ENCODE measurements at regions not wholly inside any gene's neighbourhood (a gene's known extent, or its start where the extent isn't known, plus 50 kb on each side); places are given as distances from the start of the nearest gene placed in this dataset.
A peak's percentile ranks its signal among the peaks of the same experiment; 100 is the strongest.
"Not testable (repeated sequence)": the region's sequence is repeated elsewhere in the genome, so short reads cannot be mapped to it uniquely, and the experiment has no call there.

- peak; percentile 25 to 46 for DNase-seq
These were observed 330.9 kb downstream of the S1PR1 start for GRCh38 chr1:101567582-101568189.

DNA sequence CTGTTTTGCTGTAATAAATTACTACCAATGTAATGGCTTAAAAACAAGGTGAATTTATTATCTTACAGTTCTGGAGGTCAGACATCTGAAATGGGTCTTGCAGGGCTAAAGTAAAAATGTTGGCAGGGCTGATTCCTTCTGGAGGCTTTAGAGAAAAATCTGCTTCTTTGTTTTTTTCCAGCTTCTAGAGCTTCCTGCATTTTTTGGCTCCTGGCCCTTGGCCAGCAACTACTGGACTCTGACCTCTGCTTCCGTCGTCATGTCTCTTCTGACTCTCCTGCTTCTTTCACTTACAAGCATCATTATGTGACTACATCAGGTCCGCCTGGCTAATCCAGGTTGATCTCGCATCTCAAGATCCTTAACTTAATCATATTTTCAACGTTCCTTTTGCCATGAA lies 350.9 kb downstream of the S1PR1 start:
- DNase-seq, result no peak

DNA sequence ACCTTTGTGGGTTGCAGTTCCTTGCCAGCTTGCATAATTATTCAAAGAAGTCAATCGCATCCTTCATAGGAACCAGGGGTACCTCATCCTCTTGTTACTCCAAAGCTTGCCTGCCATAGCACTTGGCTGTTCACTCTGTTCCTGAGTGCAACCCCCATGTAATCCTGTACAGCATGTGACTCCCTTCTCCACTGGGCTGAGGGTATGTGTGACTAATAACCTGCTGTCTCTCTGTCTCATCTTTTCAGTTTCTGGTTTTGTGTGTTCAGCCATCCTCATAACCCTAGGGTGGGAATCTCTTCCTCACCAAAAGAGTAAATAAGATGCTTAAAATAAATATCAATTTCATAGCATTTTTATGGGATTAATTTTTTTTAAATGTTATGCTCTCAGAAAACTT lies 351.9 kb downstream of the S1PR1 start:
- DNase-seq, result no peak

- no peak for DNase-seq
These were observed 356.0 kb downstream of the S1PR1 start for GRCh38 chr1:101592845-101593244.

- no peak for DNase-seq
These were observed 359.1 kb downstream of the S1PR1 start for GRCh38 chr1:101595881-101596374.

DNA sequence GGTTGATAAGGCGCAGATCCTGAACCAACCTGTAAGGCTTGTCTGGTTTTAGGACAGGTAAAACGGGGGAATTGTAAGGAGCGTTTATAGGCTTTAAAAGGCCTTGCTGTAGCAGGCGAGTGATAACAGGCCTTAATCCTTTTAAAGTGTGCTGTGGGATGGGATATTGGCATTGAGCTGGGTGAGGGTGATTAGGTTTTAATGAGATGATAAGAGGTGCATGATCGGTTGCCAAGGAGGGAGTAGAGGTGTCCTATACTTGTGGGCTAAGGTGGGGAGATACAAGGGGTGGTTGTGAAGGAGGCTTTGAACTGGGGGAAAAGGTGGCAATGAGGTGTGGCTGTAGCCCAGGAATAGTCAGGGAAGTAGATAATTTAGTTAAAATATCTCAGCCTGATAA lies 363.8 kb downstream of the S1PR1 start:
- DNase-seq, result not testable (repeated sequence)

DNA sequence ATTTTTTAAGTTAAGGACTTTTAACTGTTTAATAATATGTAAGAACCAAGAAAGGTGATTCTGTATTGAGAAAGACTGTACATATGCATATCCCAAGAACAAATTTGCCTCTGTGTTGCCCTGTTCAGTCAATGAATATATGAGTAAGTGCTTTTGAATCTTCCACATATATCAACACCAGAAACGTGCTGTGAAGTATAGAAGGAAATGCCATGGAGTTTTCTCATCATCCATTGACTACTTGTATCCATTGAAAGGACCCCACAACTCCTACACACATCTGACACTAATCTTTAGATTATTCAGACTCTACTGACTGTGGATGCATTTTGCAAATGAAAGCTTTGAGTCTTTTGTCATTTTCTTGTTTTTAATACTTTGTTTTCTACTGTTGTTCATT lies 366.9 kb downstream of the S1PR1 start:
- no peak for DNase-seq

DNA sequence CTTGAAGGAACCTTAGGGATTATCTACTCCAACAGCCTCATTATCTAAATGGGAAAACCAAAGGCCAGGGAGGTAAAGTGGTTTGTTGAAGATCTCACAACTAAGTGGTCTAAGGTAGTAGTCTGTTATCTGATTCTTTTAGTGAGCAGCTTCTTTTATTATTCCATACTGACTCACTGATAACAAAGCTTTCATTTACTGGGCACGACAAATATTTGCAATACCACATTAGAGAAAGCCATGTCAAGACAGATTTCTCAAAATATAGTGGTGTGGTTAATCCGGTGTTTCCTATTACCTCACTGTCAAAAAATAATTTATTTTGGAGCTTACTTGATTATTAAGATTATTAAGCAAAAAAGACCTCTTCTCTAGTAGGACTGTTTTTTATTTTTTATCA lies 369.1 kb downstream of the S1PR1 start:
- DNase-seq, result no peak

DNA sequence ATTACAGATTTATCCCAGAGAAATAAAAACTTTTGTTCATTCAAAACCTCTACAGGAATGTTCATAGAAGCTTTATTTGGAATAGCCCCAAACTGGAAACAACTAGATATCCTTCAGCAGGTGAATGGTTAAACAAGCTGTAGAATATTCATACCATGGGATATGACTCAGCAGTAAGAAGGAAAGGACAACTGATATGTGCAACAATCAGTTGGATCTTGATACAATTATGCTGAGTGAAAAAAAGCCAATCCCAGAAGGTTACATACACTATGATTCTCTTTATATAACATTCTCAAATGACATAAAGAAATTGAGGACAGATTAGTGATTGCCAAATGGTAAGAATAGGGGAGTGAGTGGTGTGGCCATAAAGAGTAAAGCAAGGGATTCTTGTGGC lies 376.7 kb downstream of the S1PR1 start:
- no peak for DNase-seq

DNA sequence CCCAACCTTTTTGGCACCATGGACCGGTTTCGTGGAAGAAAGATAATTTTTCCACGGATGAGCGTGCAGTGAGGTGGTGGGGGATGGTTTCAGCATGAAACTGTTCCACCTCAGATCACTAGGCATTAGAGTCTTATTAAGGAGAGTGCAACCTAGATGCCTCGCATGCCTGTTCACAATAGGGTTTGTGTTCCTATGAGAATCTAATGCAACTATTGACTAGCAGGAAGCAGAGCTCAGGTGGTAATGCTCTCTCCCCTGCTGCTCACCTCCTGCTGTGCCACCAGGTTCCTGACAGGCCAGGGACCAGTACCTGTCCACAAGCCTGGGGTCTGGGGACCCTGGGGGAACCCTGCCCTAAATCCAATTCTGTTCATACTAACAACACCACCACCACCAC lies 377.8 kb downstream of the OLFM3 start:
- no peak for DNase-seq

GRCh38 chr1:101632548-101633272 lies 364.0 kb downstream of the OLFM3 start:
- DNase-seq, result no peak

GRCh38 chr1:101645810-101646209 lies 350.9 kb downstream of the OLFM3 start:
- DNase-seq, result no peak

DNA sequence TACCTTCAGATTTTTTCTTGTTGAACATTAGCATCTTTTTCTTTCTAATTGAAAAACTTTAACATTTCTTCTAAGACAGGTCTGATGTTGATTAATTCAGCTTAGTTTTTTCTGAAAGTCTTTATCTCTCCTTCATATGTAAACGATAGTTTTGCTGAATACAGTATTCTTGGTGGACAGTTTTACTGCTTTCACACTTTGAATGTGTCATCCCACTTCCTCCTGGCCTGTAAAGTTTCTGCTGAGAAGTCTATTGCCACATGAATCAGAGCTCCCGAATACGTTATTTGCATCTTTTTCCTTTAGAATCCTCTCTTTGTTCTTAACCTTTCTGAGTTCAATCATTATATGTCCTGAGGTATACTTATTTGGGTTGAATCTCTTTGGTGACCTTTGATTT lies 344.2 kb downstream of the OLFM3 start:
- DNase-seq, result no peak

GRCh38 chr1:101653482-101653946 lies 343.2 kb downstream of the OLFM3 start:
- DNase-seq, result no peak

DNA sequence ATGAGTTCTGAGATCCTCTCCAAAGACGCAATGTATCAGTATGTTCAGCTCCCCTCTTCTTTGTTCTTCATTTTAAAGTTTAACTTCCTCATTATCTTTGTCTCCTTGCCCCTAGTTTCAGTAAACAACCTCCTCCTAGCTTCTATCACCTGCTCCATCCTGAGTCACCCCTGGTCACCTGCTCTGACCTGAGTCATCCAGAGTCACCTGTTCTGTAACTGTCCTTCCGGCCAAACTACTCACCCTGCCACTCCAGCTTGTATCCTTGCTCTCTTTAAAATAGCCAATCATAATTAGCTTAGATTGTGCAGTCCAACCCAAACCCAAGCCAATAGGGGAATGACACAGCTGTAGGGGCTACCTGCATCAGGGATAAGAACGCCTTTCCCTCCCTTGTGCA lies 332.0 kb downstream of the OLFM3 start:
- no peak for DNase-seq

DNA sequence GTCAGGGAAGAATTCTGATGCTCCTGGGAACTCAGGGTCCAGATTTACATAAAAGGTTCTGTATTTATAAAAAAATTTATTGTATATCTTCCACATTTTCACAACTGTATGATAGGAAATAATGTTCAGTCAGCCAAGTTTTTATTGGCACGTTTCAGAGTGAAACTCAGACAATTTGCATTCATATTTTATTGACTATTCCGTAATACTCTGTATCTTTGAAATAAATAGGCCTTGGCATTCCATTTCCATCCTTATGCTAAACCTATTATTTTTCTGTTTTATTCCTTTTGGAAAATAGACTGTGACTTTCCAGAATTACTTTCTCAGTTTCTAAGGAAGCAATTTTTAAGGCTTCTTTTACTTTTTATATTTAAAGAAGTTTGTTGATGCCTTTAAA lies 329.0 kb downstream of the OLFM3 start:
- DNase-seq, result no peak

- DNase-seq, result no peak
These were observed 313.6 kb downstream of the OLFM3 start for GRCh38 chr1:101683136-101683535.

DNA sequence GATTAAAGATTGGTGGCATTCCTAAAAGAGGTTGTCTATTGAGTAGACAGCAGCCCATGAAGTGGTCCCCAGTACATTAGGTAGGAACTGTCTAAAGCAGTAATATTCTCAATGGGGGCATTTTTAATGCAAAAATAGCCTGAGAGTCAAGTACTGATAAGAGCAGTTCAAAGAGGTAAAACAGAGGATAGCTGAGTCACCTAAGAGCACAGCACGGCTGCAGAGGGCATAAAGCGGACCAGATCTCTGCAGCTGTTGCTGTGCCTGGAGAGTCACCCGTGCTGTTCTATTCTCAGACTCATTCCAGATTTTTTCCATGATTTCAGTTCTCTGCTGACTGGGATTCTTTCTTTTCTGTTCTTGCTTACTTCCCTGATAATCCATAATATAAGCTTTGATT lies 313.2 kb downstream of the OLFM3 start:
- DNase-seq, result no peak

DNA sequence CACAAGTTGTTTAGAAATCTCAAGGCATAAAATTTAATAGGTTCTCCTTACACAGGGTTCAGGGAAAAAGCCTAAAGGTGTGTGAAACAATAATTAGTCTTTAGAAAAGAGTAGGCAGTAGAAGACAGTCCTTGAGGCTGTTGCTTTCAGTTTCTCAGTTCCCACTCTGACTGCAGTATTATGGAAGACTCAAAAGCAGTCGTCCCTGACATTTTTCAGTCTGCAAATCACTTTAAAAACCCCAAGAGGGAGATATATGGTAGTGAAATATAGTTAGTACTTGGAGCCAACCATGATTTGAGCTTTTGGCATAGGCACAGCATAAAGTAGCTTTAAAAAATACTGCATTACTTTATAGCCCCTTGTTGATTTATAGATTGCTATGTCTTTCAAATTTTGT lies 299.7 kb downstream of the OLFM3 start:
- no peak for DNase-seq

- DNase-seq, result no peak
These were observed 298.0 kb downstream of the OLFM3 start for GRCh38 chr1:101698681-101699080.

- no peak for DNase-seq
These were observed 291.8 kb downstream of the OLFM3 start for GRCh38 chr1:101704895-101705294.

- DNase-seq, result no peak
These were observed 290.4 kb downstream of the OLFM3 start for GRCh38 chr1:101706366-101706765.

DNA sequence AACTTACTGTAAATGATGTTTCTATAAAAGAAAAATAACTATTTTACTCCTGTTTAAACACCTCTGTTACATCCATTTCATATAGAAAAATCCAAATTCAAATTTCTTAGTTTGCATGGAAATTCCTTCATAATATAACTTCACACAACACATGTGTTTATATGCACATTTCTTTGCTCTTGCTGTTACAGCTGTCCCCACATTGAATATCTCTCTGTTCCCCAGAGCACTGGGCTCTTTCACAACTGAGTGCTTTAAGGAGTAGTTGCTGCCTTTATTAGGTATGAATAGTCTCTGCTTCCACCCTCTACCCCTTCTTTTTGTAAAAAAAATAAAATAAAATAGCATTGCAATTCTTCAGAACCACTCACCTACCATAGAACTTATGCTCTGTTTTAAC lies 287.0 kb downstream of the OLFM3 start:
- DNase-seq, result no peak

DNA sequence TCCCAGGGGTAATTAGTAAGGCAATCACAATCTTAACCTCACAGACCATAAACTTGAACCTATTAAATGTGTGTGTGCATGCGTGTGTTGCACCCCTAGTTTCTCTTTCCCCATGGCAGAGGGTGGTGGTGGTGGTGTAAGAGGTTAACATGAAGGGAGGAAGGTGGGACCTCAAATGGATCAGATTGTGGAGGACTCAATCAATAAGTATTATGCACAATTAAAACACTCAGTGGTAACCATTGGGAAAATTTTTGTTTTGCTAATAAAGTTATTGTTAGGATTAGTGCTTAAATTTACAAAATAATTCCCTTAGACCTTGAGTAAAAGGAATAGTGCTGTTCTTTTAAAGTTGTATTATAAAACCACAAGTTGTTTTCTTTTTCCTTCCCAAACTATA lies 283.0 kb downstream of the OLFM3 start:
- no peak for DNase-seq

- DNase-seq, result no peak
These were observed 273.3 kb downstream of the OLFM3 start for GRCh38 chr1:101723415-101723814.
